ENCODE measurements at regions not wholly inside any gene's neighbourhood (a gene's known extent, or its start where the extent isn't known, plus 50 kb on each side); places are given as distances from the start of the nearest gene placed in this dataset.

DNA sequence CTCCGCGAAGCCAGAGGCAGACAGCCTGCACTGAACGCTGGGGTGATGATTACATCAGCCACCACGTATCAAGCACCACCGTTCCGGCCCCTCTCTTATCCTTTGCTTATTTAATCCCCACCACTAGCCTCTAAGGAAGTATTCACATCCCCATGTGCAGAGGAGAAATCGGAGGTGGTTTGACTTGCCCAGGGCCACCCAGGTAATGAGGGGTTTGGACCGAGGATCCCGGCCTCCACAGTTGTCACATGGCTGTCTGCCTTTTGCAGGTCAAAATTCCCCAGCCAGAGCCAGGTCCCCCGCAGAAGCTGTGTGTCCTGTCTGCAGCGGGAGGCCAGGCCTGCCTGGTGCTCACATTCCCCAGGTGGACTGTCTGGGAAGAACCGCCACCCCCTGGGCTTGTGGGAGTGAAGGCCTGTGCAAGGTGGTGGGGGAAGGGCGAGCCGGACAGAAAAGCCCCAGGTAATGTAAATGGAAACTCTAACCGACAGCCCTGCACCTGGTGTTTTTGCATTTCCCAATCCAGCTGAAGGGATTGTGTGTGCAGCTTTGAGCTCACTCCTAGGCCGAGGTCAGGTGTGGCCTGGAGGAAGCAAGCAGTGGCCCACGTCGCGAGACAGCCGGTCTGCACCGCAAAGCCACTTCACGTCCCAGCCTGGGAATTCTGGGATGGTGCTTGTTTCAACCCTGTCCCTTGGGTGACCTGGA lies 108.5 kb upstream of the ID2 start:
- ATAC-seq (peak; percentile 11 to 46 (median 29)), DNase-seq (no peak), FAIRE-seq (no peak)
- Histone ChIP-seq H3K4me1 (peaks cover 0 to 18% (median 5%) of the 10 kb centered on the region in 3 donors), H3K36me3 (no peaks in the 10 kb centered on the region), H3K4me3 (no peak overlapping the region), H3K27ac (peak overlapping the region; percentile 32 to 73 (median 58)), H3K27me3 (no peaks in the 10 kb centered on the region), H3K9me3 (no peaks in the 10 kb centered on the region)
- WGBS, 2 donors: 76 to 80% methylated on average over 22 of the region's 22 CpGs
- TF ChIP-seq, protein P1, sequence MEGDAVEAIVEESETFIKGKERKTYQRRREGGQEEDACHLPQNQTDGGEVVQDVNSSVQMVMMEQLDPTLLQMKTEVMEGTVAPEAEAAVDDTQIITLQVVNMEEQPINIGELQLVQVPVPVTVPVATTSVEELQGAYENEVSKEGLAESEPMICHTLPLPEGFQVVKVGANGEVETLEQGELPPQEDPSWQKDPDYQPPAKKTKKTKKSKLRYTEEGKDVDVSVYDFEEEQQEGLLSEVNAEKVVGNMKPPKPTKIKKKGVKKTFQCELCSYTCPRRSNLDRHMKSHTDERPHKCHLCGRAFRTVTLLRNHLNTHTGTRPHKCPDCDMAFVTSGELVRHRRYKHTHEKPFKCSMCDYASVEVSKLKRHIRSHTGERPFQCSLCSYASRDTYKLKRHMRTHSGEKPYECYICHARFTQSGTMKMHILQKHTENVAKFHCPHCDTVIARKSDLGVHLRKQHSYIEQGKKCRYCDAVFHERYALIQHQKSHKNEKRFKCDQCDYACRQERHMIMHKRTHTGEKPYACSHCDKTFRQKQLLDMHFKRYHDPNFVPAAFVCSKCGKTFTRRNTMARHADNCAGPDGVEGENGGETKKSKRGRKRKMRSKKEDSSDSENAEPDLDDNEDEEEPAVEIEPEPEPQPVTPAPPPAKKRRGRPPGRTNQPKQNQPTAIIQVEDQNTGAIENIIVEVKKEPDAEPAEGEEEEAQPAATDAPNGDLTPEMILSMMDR (IDR thresholded peaks at IDR 0.05): no peak
- intact Hi-C loops (cut with DNase I): no loop called here

DNA sequence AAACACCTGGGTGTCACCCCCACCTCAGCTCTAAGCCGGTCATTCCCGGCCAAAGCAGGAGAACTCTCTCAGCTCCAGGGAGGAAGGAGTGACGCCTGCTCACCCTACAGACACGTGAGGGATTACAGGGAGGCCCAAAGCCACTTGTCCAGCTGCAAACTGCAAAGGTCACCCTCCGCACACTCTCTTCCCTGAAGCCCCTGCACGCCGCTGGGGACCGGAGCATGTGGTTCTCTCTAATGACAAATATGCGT lies 108.0 kb upstream of the ID2 start:
- intact Hi-C loops (cut with DNase I): no loop called here
- no peak overlapping the region for H3K4me3 ChIP-seq
- H3K36me3 ChIP-seq: no peaks in the 10 kb centered on the region
- ATAC-seq (peak in 3 of 4 donors; percentile 14 to 24 (median 19)), DNase-seq (no peak), FAIRE-seq (no peak)
- H3K9me3 ChIP-seq: no peaks in the 10 kb centered on the region
- H3K27ac ChIP-seq: peak overlapping the region; percentile 32 to 73 (median 58)
- peaks cover 0 to 18% (median 5%) of the 10 kb centered on the region in 3 donors for H3K4me1 ChIP-seq
- TF ChIP-seq, protein P1 (IDR thresholded peaks at IDR 0.05): no peak
- no peaks in the 10 kb centered on the region for H3K27me3 ChIP-seq
- WGBS, 2 donors: 62 to 72% methylated on average over 9 of the region's 9 CpGs

DNA sequence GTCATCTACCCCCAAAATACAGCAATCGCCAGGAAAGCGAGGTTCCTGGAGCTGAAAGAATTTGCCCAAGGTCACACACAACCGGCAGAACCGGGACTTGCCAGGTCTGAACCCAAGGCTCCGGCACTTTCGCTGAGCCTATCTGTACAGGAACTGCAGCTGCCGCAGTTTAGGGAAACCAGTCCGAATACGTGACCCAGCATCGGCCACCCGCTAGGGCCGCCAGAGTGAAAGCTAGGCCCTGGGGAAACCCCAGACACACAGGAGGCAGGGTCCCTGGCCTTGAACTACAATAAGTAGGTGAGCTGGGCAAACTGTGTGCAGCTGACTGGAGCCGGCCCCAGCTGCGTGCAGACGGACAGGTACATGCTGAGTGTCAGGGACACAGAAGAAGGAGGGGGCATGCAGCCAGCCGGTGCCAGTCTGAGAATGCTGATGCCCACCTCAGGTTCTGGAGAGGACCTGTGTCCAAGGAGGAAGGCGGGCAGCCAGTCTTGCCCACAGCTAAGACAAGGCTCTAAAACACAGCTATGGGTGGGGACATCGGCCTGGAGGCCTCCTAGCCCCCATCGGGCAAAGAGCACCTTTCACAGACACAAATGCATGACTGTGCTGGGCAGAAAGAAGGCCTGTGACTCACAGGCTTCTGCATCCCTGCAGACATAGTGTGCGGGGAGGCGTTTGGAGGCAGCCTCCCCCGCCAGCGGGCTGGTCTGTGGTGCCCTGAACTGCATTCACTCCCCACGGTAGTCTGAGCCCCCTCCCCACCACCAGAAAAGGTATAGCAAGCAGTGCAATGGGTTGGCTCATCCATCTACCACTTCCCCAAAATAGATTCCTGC lies 107.4 kb upstream of the ID2 start:
- FAIRE-seq (no peak), DNase-seq (peak in 3 of 6 donors; percentile 42 to 75 (median 47)), ATAC-seq (peak; percentile 48 to 75 (median 69))
- TF ChIP-seq, protein P1 (IDR thresholded peaks at IDR 0.05): no peak
- Histone ChIP-seq H3K4me3 (no peak overlapping the region), H3K4me1 (peaks cover 0 to 18% (median 5%) of the 10 kb centered on the region in 3 donors), H3K27ac (peak overlapping the region; percentile 32 to 73 (median 58)), H3K36me3 (no peaks in the 10 kb centered on the region), H3K27me3 (no peaks in the 10 kb centered on the region), H3K9me3 (no peaks in the 10 kb centered on the region)
- WGBS, 2 donors: 48 to 61% methylated on average over 24 of the region's 24 CpGs
- intact Hi-C loops (cut with DNase I): no loop called here

DNA sequence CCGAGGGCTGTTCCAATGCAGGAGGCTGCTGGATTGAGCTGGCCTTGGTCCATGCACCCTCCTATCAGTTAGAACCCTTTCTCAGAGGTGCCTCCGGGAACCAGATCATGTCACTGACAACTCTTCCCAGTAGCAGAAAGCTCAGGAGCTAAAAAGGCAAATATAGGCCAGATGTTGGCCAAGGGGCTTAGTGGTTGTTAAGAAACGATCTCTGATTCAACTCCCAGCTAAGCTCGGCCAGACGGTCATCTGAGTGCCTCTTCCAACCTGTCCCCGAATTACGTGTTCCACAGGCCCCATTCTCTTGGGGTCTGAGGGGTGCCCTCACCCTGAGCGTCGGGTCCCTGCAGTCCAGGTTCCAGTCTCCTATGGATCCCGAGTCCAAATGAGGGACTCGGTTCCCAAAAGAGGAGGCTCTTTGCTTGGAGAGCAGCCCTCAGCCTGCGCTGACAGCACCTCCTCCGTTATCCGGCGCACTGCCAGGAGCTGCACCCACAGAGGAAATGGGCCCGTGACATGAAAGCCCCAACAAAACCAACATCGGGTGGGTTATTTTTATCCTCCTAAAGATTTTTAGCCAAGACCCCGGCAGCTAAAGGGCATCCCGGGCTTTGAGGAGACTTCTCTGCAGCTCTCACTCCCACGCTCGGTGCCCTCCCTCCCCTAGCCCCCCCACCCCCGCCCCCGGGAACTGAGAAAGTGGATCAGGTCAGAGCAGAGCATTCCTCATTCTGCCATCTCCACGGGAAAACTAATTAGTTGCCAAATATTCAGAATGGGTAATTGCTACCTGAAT lies 106.6 kb upstream of the ID2 start:
- H3K9me3 ChIP-seq: no peaks in the 10 kb centered on the region
- no peaks in the 10 kb centered on the region for H3K36me3 ChIP-seq
- peak overlapping the region in 1 of 4 donors; percentile 73 for H3K27ac ChIP-seq
- no peak for FAIRE-seq
- 72 to 76% methylated on average over 24 of the region's 24 CpGs for WGBS, 2 donors
- TF ChIP-seq, protein P1 (IDR thresholded peaks at IDR 0.05): no peak
- DNase-seq: peak in 2 of 6 donors; percentile 9 to 22
- peaks cover 0 to 18% (median 5%) of the 10 kb centered on the region in 3 donors for H3K4me1 ChIP-seq
- no peaks in the 10 kb centered on the region for H3K27me3 ChIP-seq
- intact Hi-C loops (cut with DNase I): no loop called here
- H3K4me3 ChIP-seq: no peak overlapping the region
- peak in 2 of 4 donors; percentile 44 to 49 for ATAC-seq
